ENCODE measurements at regions not wholly inside any gene's neighbourhood (a gene's known extent, or its start where the extent isn't known, plus 50 kb on each side); places are given as distances from the start of the nearest gene placed in this dataset.

DNA sequence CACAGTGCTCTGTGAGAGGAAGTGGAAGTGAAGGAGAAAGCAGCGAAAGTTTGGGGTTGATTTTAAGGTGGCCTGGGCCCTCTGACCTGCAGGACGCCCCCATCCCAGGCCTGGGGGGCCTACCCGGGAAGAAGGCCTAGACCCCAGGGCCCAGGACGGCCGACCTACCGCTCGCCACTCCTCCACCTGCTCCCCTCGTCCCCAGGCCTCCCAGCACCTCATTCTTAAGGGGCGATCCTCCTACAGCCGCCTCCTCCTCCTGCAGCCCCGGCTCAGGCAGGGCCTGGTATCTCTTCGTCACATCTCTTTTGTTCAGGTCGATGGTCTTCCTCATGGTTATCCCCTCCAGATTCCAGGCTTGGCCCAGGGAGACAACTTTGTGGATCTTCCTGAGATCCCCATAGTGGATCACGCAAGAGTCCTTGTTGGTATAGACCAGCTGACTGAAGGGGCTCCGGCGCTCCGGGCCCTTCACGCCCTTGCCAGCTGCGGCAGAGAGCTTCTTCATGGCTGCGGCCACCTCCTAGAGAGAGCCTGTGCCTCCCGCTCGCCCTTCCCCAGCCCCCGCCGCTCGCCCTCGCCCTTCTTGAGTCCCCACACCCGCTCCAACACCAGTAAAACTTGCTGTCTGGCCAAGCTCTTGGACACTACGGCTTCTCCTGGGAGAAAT, 117.5 kb downstream of the OR13A1 start:
- ATAC-seq (ENCODE audit: low read depth) (no peak), DNase-seq (ENCODE audit: low spot score in 2 of 2) (no peak)
- no peak overlapping the region for H3K4me3 Mint-ChIP-seq
- H3K36me3 Mint-ChIP-seq = no peaks in the 10 kb centered on the region
- H3K27ac Mint-ChIP-seq = no peak overlapping the region
- peaks cover 5% of the 10 kb centered on the region for H3K27me3 Mint-ChIP-seq
- no peaks in the 10 kb centered on the region for H3K4me1 Mint-ChIP-seq
- no peaks in the 10 kb centered on the region for H3K9me3 Mint-ChIP-seq

DNA sequence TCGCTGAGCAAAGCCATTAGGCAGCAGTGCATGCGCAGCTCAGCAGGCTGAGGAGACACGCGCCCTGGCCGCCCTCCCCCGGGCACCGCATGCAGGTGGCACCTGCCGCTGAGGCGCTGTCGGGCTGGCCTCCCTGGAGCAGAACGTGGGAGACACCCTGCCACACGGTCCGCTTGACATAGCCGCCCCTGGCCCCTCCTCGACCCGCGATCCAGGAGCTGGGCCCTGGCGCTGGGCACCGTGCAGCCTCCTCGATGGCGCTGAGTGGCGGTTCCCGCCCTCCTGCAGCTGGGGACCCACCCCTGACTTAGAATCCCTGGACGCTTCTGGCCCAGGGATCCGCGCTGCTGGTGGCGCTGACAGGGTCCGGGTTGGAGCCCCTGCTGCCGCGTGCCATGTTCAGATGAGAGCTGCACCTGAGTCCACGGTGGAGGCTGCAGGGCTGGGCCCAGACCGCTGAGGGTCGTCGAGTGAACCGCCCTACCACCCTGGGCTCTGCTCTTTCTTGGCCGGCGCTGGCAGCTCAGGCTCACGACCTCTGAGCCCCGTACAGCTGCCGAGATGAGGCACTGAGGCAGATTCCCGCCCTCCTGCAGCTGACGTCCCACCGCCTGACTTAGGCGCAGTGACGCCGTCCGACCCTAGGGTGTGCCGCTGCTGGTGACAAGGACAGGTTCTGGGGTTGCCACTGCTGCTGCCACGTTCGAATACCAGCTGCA, 116.8 kb downstream of the OR13A1 start:
- H3K36me3 Mint-ChIP-seq = no peaks in the 10 kb centered on the region
- H3K27ac Mint-ChIP-seq = no peak overlapping the region
- H3K4me3 Mint-ChIP-seq = no peak overlapping the region
- DNase-seq (ENCODE audit: low spot score in 2 of 2) = no peak
- no peaks in the 10 kb centered on the region for H3K4me1 Mint-ChIP-seq
- no peak for ATAC-seq (ENCODE audit: low read depth)
- H3K9me3 Mint-ChIP-seq = no peaks in the 10 kb centered on the region
- peaks cover 5% of the 10 kb centered on the region for H3K27me3 Mint-ChIP-seq

DNA sequence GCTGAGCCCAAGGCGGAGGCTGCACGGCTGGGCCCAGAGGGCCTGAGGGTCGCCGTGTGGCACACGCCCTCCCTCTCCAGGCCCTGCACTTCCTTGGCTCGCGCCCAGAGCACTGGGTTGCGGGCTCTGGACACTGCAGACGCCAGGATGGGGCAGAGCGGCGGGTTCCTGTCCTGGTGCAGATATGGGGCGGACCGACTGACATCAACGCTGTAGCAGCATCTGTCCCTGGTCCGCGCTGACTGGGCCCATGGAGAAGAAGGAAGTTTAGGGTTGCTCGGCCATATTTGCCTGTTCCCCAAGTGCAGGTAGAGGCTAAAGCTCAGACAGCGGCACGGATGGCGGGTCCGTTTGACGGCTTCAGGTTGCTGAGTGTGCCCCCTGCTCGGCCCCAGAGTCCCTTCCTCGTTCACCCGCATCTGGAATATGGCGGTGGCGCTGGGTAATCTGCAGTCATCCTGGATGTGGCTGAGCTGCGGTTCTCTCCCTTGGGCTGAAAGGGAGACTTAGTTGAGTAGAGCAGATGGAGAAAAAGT, 116.1 kb downstream of the OR13A1 start:
- H3K4me1 Mint-ChIP-seq = no peaks in the 10 kb centered on the region

DNA sequence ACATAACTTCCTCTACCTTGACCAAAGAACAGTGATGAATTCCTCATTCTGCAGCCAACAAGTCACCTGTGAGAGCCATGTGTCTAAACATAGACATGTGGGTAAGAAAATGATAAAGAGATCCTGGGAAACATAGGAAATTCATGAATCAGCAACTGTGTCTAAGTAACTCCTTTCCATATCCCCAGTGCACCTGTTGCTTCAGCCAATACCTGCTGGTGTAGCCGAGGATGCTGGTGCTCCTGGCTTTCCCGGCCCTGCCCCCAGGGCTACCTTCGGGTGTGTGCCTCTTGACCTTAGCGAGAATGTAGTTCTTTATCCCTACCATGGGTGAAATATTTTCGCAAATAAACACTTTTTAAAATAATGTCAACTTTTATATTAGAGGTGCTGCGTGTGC, 114.1 kb downstream of the OR13A1 start:
- Mint-ChIP-seq H3K27ac (no peak overlapping the region), H3K4me1 (no peaks in the 10 kb centered on the region), H3K36me3 (no peaks in the 10 kb centered on the region), H3K27me3 (peaks cover 5% of the 10 kb centered on the region), H3K4me3 (no peak overlapping the region), H3K9me3 (no peaks in the 10 kb centered on the region)
- ATAC-seq (ENCODE audit: low read depth) (no peak), DNase-seq (ENCODE audit: low spot score in 2 of 2) (no peak)

More for the DNA sequence above, 116.1 kb downstream of the OR13A1 start:
- H3K4me3 Mint-ChIP-seq = no peak overlapping the region
- ATAC-seq (ENCODE audit: low read depth) (no peak), DNase-seq (ENCODE audit: low spot score in 2 of 2) (no peak)
- no peaks in the 10 kb centered on the region for H3K36me3 Mint-ChIP-seq
- H3K27me3 Mint-ChIP-seq = peaks cover 5% of the 10 kb centered on the region
- no peak overlapping the region for H3K27ac Mint-ChIP-seq
- H3K9me3 Mint-ChIP-seq = no peaks in the 10 kb centered on the region

DNA sequence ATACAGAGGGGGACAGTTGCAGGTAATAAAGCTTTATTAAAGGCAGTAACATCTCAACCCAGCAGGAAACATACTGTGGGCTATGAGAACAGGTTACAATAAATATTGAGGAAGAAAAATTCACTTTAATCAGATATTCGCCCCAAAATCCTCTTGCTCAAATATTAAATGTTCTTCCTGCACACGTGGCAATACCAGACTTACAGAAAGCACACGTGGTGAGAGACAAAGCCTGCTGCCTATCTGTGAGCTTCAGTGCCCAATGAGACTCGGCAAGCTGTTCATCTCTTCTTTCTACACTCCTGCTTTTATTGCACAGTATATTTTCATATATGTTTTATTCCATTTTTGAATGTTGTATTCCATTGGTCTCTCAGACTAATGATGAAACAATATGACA, 113.2 kb downstream of the OR13A1 start:
- Mint-ChIP-seq H3K27me3 (peaks cover 5% of the 10 kb centered on the region), H3K4me1 (no peaks in the 10 kb centered on the region), H3K4me3 (no peak overlapping the region), H3K9me3 (no peaks in the 10 kb centered on the region), H3K36me3 (no peaks in the 10 kb centered on the region), H3K27ac (no peak overlapping the region)
- DNase-seq (ENCODE audit: low spot score in 2 of 2) (no peak), ATAC-seq (ENCODE audit: low read depth) (no peak)

DNA sequence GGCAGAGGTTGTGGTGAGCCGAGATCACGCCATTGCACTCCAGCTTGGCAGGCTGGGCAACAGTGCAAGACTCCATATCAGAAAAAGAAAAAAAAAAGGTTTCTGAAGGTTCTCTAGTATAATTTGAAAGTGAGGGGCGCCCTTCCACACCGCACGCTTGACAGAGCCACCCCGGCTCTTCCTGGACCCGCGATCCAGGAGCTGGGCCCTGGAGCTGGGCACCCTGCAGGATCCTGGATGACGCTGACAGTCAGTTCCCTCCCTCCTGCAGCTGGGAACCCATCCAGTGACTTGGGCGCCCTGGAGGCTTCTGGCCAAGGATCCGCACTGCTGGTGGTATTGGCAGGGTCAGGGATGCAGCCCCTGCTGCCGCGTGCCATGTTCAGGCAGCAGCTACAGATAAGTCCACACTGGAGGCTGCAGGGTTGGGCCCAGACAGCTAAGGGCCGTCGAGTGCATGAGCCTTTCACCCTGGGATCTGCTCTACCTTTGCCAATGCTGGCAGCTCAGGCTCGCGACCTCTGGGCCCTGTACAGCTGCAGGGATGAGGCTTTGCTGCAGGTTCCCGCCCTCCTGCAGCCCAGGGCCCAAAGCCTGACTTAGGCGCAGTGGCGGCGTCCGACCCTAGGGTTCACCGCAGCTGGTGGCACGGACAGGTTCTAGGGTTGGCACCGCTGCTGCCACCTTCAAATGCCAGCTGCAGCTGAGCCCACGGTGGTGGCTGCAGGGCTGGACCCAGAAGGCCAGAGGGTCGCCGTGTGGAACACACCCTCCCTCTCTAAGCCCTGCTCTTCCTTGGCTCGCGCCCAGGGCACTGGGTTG, 110.2 kb downstream of the OR13A1 start:
- Mint-ChIP-seq H3K9me3 (peaks cover 5% of the 10 kb centered on the region), H3K36me3 (peaks cover 6% of the 10 kb centered on the region), H3K4me1 (no peaks in the 10 kb centered on the region), H3K27ac (no peak overlapping the region), H3K4me3 (no peak overlapping the region), H3K27me3 (peaks cover 6% of the 10 kb centered on the region)
- DNase-seq (ENCODE audit: low spot score in 2 of 2) (no peak), ATAC-seq (ENCODE audit: low read depth) (no peak)

DNA sequence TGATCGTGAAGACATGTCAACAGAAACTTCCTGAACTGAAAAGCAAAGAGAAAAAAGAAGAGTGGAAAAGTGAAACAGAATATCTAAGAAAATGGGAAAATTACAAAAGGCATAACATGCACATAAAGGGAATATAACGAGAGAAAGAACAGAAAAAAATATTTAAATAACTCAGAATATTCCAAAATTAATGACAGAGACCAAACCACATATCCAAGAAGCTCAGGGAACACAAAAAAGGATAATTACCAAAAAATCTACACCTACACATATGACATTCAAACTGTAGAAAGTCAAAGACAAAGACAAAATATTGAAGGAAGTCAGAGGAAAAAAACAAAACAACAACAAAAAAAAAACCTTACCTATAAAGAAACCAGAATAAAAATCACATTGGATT, 105.5 kb downstream of the OR13A1 start:
- Mint-ChIP-seq H3K27ac (no peak overlapping the region), H3K4me3 (no peak overlapping the region), H3K36me3 (peaks cover 6% of the 10 kb centered on the region), H3K4me1 (no peaks in the 10 kb centered on the region), H3K27me3 (peaks cover 4% of the 10 kb centered on the region), H3K9me3 (peaks cover 5% of the 10 kb centered on the region)
- ATAC-seq (ENCODE audit: low read depth) (no peak), DNase-seq (ENCODE audit: low spot score in 2 of 2) (no peak)

DNA sequence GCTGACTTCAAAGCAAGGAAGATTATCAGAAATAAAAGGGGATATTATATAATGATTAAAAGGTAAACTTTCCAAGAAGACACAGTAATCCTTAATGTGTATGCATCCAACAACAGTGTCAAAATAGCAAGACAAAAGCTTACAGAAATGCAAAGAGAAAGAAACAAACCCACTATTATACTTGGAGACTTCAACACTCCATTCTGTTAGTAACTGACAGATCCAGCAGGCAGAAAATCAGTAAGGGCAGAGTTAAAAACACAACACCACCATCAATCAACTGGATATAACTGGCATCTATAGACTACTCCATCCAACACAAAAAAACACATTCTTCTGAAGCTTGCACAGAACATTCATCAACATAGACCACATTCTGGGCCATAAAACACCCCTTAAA, 103.8 kb downstream of the OR13A1 start:
- DNase-seq (ENCODE audit: low spot score in 2 of 2) = no peak

DNA sequence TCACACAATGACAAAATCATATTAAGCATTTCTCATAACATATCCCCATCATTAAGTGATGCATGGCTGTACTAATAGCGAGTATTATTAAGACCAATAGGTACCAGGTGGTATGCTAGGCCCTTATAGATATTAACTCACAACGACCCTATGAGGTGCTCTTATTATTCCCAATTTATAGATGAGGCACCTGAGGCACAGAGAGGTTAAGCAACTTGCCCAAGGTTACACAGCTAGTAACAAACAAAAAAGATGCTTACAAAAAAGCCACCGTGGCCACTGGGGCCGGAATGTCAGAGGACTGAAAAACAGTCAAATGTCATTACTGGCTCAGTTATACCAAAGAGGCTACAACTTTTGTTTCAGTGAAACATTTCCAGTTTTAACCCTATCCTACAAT, 96.0 kb downstream of the OR13A1 start:
- DNase-seq (ENCODE audit: low spot score in 2 of 2) (no peak), ATAC-seq (ENCODE audit: low read depth) (no peak)
- Mint-ChIP-seq H3K27ac (no peak overlapping the region), H3K4me3 (no peak overlapping the region), H3K9me3 (no peaks in the 10 kb centered on the region), H3K27me3 (no peaks in the 10 kb centered on the region), H3K4me1 (no peaks in the 10 kb centered on the region), H3K36me3 (no peaks in the 10 kb centered on the region)

More for the DNA sequence above, 103.8 kb downstream of the OR13A1 start:
- Mint-ChIP-seq H3K27ac (no peak overlapping the region), H3K4me1 (no peaks in the 10 kb centered on the region), H3K4me3 (no peak overlapping the region), H3K9me3 (peaks cover 5% of the 10 kb centered on the region), H3K36me3 (peaks cover 6% of the 10 kb centered on the region), H3K27me3 (peaks cover 4% of the 10 kb centered on the region)
- ATAC-seq (ENCODE audit: low read depth) = no peak

DNA sequence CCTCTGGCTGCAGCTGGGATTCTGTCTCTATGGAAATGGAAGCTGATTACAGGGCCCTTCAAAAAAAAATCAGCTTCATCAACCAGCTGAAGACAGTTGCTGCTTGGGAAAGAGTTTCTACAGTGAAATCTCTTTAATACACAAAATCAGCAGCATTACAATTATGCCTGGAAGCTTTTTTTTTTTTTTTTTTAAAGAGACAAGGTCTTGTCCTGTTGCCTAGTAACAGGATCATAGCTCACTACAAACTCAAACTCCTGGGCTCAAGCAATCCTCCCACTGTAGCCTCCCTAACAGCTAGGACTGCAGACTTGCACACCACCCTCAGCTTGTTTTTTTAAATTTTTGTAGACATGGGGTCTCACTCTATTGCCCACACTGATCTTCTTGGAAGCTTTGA, 94.5 kb downstream of the OR13A1 start:
- Mint-ChIP-seq H3K4me3 (no peak overlapping the region), H3K27ac (no peak overlapping the region), H3K27me3 (no peaks in the 10 kb centered on the region), H3K36me3 (no peaks in the 10 kb centered on the region), H3K4me1 (no peaks in the 10 kb centered on the region), H3K9me3 (no peaks in the 10 kb centered on the region)
- no peak for DNase-seq (ENCODE audit: low spot score in 2 of 2)
- ATAC-seq (ENCODE audit: low read depth) = no peak

DNA sequence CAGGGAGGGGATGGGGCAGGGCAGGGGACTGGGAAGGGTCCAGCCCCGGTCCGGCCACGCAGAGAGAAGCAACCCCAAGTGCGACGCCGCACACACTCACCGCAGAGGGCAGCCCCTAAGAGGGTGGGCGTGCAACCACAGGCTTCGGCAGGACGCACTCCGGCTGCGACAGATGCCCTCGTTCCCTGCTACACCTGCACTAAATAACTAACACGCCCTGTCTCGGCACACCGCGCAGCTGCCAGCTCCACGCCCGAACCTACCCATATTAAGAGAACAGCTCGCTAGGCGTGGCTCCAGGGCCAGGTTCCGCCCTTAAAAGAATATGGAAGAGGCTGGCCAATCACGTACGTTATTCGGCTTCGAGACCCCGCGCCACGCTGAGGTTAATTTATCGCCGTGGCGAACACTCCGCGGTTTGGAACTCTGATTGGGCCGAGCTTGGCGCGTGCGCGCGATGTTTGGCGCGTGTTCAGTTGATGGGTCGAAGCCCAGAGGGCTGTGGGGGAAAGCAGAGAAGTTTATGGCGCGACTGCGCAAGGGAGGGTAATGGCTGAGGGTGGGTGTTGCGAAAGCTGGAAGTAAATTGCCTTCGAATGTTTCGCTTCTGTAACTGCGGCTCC, 91.1 kb downstream of the OR13A1 start:
- H3K36me3 Mint-ChIP-seq = peaks cover 3% of the 10 kb centered on the region

DNA sequence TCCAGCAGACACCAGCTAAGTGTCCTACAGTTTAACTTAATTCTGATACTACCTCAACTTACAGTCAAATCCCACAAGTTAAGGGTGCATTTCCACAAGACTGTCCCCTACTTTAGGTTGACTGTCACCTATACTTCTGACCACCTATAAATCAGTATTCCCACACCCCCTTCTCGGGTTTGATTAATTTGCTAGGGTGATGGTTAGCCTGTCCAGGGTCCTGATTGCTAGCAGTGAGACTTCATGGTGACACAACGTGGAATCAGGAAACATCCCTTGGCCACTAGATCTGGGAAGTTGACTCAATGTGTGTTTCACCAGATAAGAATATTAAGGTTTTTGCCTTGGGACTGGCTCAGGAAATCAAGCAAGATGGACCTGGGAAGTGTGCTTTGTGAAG, 88.4 kb downstream of the OR13A1 start:
- no peak overlapping the region for H3K27ac Mint-ChIP-seq
- no peak overlapping the region for H3K4me3 Mint-ChIP-seq
- no peak for ATAC-seq (ENCODE audit: low read depth)
- peaks cover 4% of the 10 kb centered on the region for H3K27me3 Mint-ChIP-seq
- H3K4me1 Mint-ChIP-seq = no peaks in the 10 kb centered on the region
- H3K9me3 Mint-ChIP-seq = peaks cover 12% of the 10 kb centered on the region
- peaks cover 10% of the 10 kb centered on the region for H3K36me3 Mint-ChIP-seq
- DNase-seq (ENCODE audit: low spot score in 2 of 2) = no peak

More for the DNA sequence above, 91.1 kb downstream of the OR13A1 start:
- no peaks in the 10 kb centered on the region for H3K4me1 Mint-ChIP-seq
- no peaks in the 10 kb centered on the region for H3K27me3 Mint-ChIP-seq
- ATAC-seq (ENCODE audit: low read depth) (no peak), DNase-seq (ENCODE audit: low spot score in 2 of 2) (no peak)
- no peak overlapping the region for H3K27ac Mint-ChIP-seq
- H3K9me3 Mint-ChIP-seq = peaks cover 3% of the 10 kb centered on the region
- H3K4me3 Mint-ChIP-seq = no peak overlapping the region

DNA sequence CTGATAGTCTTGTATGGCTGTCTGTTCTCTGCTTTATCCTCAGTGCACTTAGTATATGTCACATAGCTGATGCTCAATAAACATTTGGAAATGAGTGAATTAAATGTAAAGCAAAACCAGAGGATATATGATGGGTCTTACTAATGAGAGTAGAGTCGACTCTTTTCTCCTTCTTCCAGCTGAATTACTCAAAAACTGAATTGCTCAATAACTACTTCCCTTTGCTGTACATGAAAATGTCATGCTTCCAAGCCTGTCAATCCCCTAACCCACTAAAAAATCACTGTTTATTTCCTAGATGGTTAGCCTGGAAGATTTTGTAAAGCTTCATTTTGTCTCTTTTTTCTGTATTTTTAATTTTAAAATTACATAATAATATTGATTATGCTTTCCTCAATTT, 88.0 kb downstream of the OR13A1 start:
- DNase-seq (ENCODE audit: low spot score in 2 of 2) (no peak), ATAC-seq (ENCODE audit: low read depth) (no peak)
- H3K9me3 Mint-ChIP-seq = peaks cover 12% of the 10 kb centered on the region
- peaks cover 10% of the 10 kb centered on the region for H3K36me3 Mint-ChIP-seq
- H3K4me3 Mint-ChIP-seq = no peak overlapping the region
- no peaks in the 10 kb centered on the region for H3K4me1 Mint-ChIP-seq
- H3K27ac Mint-ChIP-seq = no peak overlapping the region
- H3K27me3 Mint-ChIP-seq = peaks cover 4% of the 10 kb centered on the region

DNA sequence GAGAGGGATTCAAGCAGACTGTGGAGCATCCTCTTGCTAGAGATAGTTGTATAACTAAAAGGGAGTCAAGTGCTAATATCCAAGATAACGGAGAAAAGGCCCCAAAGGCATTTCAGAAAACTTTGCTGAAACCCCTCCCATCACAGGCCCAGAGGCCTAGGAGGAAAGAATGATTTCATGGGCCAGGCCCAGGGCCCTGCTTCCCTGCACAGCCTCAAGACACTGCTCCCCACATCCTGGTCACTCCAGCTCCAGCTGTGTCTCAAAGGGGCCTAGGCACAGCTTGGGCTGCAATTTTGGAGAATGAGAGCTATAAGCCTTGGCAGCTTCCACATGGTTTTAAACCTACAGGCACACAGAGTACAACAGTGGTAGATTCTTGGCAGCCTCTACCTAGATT, 85.6 kb downstream of the OR13A1 start:
- H3K27me3 Mint-ChIP-seq = peaks cover 4% of the 10 kb centered on the region
- peaks cover 12% of the 10 kb centered on the region for H3K9me3 Mint-ChIP-seq
- H3K4me1 Mint-ChIP-seq = no peaks in the 10 kb centered on the region
- ATAC-seq (ENCODE audit: low read depth) (no peak), DNase-seq (ENCODE audit: low spot score in 2 of 2) (no peak)
- H3K36me3 Mint-ChIP-seq = peaks cover 10% of the 10 kb centered on the region
- no peak overlapping the region for H3K27ac Mint-ChIP-seq
- no peak overlapping the region for H3K4me3 Mint-ChIP-seq
